NCI-H1105 treated with DMSO at 0.1 percent for 48 hours (cell line): ENCODE measurements at regions not wholly inside any gene's neighbourhood (a gene's known extent, or its start where the extent isn't known, plus 50 kb on each side); places are given as distances from the start of the nearest gene placed in this dataset.
"Not testable (repeated sequence)": the region's sequence is repeated elsewhere in the genome, so short reads cannot be mapped to it uniquely, and the experiment has no call there.

Experiments
- DNase-seq: peaks from one replicate; lab custom pipeline; 2025; lab: John Stamatoyannopoulos, UW

DNA sequence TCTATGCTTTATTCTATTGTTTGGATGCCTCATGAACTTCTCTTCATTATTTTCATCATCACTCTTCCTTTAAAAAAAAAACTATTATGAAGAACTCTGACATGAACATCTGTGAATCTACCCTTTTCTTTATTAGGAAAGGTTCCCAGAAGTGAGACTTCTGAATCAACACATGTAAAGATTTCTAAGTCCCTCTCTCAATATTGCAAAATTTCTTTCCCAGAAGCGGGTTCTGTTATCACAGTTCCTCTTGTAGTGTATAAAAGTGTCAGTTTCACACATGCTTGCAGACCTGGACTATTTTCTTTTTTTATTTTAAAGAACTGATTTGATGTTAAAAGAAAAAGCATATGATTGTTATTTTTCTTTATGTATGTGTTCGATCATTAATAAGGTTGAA, 330.8 kb upstream of the KLF3 start:
- no peak for DNase-seq

DNA sequence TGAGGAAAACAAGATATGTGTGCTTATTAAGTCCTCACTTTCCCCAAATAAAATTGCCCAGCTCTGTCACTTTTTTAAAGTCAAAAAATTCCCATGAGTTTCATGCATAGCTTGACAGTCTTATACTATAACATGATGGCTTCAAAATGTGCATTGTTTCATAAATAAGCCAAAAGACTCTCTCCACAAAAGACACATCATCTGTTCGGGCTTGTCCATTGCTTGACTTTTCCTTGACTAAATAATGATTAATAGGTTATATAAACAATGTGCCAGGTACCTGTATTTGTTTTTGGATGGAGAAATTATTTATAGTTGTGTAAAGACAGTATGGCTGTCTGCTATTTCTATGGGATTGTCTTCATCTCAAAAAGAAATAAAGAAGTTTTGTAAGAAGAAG, 329.2 kb upstream of the KLF3 start:
- peak; percentile 14 for DNase-seq

DNA sequence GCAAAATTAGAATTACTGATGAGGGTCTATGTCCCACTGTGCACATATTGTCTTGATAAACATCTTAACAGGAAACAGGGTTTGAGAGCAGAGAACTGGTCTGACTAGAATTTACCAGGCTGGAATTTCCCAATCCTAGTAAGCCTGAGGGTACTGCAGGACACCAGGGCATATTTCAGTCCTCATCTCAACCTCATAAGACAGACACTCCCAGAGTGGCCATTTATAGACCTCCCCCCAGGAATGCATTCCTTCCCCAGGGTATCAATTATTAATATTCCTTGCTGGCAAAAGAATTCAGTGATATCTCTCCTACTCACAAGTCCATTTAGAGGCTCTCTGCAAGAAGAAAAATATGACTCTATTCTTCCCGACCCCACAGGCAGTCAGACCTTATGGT, 325.1 kb upstream of the KLF3 start:
- not testable (repeated sequence) for DNase-seq

DNA sequence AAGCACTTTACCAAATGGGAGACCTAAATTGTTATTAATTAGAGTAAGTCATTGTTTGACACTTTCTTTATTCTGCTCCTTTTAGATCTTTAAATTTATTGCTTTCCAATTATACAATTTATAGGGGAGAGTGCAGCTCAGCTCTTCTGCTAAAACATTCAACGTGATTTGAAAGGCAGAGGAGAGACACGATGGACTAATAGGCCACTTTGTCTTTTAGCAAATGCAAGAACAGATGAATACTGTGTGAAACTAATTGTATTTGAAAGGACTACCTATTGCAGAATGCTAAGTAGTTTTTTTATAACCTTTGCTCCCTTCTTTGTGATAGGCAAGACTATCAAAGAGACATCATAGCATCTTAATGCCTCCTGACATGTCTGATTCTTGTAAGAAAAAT, 320.4 kb upstream of the KLF3 start:
- DNase-seq: peak; percentile 47

DNA sequence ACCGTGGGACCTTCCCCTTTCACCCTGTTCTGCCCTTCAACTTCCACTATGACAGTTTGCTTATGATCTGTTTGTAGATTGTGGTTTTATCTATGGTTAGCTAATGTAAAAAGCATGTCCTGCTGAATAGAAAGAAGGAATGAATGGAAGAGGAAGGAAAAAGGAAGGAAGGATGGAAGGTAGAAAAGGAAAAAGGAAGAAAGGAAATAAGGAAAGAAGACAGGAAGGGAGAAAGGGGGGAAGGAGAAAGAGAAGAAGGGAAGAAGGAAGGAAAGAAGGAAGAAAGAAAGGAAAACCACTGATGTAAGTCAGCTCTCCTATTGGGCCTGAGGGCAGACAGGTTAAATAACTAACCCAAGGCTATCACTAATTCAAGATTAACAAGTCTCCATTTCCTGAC, 319.1 kb upstream of the KLF3 start:
- DNase-seq: no peak

DNA sequence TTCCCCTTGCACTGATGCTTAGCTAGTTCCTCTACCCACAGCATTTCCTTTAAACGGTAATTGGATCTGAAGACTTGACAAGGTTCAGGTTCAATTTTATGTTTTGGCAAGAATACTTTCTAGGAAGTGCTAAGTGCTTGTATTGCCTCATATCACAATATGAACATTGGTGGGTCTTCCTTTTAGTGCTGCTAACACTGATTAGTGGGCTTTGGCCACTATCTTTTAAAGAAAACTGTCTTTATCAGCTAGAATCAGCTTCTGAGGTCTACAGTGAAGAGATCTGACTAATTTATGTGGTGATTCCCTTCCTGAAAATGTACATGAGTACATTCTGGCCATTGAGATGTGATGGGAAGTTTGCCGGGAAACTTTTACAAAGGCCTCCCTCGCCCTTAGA, 316.7 kb upstream of the KLF3 start:
- no peak for DNase-seq

DNA sequence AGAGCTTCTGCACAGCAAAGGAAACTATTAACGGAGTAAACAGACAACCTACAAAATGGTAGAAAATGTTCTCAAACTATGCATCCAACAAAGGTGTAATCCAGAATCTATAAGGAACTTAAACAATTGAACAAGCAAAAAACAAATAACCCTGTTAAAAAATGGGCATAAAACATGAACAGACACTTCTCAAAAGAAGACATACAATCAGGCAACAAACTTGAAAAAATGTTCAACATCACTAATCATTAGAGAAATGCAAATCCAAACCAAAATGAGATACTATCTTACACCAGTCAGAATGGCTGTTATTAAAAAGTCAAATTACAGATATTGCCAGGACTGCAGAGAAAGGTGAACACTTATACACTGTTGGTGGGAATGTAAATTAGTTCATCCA, 309.6 kb upstream of the KLF3 start:
- no peak for DNase-seq

DNA sequence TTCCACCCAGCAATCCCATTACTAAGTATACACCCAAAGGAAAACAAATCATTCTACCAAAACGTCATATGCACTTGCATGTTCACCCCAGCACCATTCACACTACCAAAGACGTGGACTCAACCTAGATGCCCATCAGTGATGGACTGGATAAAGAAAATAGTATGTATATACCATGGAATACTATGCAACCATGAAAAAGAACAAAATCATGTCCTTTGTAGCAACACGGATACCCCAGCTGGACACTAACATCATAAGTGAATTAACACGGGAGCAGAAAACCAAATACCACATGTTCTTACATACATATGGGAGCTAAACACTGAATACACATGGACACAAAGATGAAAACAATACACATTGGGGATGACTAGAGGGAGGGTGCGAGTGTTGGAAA, 309.1 kb upstream of the KLF3 start:
- no peak for DNase-seq

DNA sequence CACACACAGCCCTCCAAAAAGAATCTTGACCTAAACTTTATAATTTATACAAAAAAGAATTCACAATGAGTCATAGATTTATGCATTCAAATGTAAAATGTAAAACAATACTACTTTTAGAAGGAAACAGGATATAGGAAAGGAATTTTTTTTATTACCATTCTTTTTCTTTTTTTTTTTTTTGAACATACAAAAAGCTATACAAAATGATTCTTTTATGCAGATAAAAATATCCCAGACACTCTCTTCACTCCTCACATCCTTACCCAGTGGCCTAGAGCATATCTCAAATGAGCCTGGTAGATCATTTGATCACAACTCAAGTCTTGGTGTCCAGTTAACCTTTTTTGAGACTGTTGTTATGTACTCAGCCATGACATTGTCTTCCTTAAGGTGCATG, 307.3 kb upstream of the KLF3 start:
- DNase-seq: no peak

DNA sequence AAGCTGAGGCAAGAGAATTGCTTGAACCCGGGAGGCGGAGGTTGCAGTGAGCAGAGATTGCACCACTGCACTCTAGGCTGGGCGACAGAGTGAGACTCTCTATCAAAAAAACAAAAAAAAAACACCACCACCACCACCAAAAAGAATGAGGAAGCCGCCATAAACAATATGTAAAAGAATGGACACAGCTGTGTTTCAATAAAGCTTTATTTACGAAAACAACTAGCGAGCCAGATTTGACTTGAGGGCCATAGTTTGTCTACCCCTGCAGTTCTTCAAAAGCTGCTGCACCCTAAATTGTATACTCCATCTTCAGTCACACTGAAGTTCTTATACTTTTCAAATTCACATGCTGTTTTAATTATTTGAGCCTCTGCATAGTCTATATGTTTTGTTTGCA, 306.5 kb upstream of the KLF3 start:
- DNase-seq: no peak

DNA sequence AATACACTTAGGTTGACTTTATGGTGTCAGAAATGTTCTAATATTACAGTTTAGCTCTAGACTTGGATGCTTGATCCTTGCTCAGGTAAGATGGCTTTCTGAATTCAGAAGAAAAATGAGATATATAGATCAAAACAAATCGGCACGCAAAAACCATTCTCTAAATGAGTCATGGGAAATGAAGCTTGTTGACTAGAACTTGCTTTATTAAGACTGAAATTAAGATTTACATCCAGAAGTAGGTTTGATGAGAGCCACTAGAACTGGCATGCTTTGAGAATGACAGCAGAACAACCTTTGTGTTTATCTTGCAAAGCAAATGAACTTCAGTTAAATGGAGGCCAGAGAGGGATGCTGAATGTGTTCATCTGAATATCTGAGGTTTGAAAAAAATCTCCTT, 304.9 kb upstream of the KLF3 start:
- DNase-seq: no peak

DNA sequence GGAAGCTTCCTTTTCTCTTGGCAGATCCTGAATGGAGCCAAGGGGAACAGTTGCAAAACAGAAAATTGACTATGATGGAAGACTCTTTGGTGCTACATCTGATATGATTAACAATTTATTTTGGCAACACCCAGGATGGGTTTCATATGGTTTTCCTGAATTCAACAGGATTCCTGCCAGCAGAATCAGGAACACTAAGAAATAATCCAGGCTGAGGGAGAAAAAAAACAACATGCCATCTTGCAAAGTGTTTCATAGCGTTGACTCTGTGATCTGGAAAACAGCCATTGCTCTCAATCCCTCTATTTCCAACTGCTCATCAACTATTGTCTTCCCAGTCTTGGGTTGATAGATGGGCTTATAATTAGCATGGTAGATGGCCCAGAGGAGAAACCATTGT, 303.8 kb upstream of the KLF3 start:
- DNase-seq: no peak

DNA sequence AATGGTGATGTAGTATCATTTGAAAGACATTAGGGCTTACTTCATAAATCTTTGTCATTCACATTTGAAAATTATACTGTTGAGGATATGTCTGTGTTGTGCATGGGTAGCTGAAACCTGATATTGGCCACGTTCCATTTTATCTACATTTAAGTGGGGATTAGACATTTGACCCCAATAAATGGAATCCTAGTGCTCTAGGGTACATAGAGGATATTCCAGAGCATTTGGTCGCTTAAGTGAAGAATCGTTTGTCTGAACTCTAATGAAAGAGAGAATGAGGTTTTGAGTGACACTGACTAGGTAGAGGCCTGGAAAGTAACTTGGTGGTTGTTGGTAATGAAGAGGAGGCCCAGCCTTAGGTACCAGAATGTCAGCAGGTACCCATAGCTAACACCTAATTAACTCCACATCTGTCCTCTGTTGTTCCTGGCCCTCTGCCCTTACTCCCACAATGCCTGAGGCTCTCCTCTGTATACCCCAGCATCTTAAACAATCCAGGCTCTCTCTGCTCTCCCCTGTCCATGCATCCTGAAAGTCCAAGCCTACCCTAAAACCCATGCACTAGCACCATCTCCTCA, 299.5 kb upstream of the KLF3 start:
- peak; percentile 16 for DNase-seq

DNA sequence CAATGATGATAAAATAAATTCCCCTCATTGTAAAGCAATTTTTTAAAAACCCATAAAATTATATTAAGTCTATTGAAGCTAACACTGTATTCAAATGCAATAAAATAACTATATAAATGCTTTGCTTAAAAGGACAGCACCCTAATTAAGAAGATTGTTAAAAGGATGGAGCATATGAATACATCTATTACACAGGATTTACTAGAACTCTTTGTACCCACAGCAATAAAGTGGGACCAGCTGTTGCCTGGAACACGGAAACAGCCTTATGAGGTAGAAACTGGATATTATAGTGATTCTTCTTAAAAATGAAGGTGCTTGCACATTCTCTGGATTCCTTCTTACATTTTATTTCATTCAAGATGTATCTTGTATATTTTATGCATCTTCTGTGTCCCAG, 298.7 kb upstream of the KLF3 start:
- DNase-seq: no peak

DNA sequence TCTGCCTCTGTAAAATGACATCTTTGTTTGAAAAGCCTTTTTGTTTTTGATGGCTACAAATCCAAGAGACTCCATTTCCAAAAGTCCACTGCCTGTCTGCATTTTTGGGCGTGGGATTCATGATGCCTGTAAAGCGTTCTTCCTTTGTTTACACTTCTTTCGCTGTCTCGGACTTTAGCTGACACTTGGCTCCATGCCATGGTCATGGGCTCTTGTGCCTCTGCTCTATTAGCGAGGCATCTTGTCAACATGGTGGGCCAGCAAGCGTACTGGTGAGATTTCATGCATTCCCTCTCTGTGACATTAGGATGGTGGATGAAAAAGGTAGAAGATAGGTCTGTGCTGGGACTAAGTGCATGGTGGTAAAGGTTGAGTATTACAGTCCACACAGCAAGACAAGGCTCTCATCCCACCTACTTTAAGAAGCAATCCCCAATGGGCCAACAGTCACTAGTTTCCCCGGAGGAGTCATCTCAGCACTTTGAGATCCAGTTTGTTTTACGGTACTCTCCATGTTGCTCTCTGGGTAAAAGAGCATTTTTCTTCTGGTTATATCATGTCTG, 298.2 kb upstream of the KLF3 start:
- DNase-seq: peak; percentile 61

DNA sequence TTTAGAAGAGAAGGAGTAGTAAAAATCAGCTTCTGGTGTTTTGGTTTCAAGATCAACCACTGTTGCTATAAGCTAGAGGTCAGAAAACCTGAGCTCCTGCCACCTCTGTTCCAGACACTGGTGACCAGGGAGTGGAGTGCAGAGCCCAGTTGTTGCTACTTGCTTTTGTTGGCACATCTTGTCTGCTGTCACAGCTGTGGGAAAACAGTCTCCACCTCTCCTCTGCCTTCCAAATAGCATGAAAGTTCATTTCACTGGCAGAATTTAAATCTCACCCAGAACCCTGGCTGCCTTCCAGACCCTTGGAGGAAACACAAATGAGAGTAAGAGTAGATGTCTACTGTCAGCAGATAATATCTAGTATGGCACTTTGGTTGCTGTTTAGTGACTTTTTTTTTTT, 297.5 kb upstream of the KLF3 start:
- no peak for DNase-seq

DNA sequence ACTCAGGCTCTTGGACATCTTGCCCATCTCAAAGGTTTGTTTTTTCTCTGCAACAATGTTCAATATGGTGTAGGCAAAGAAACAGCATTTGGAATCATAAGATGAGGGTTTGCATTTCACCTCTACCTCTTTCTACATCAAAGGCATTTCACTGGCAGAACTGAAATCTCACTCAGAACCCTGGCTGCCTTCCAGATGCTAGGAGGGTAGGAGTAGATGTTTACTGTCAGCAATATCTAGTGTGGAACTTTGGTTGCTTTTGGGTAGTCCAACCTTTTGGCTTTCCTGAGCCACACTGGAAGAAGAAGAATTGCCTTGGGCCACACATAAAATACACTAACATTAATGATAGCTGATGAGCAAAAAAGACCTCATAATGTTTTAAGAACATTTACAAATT, 297.0 kb upstream of the KLF3 start:
- DNase-seq: no peak

DNA sequence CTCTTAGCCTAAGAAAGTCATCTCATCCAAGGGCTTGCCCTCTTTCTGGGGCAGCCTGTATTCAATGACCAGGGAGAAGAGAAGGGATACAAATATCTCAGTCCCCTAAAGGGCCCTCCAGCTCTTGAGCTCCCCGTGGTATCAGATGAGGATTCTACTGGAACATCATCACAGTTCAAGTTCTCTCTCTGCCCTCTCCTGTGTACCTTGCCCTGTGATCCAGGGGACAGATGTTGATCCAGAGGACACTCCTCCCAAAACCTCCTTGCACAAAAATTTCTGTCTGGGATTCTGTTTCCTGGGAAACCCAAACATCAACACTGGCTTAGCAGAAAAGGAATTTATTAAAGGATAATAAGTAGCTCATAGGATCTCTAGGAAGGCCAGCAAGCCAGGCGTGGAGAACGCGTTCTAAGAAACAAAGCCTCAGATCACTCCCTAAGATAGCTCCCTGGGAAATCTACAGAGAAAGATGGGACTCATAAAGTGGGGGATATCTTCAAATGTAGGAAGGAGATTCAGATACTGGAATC, 296.3 kb upstream of the KLF3 start:
- no peak for DNase-seq

DNA sequence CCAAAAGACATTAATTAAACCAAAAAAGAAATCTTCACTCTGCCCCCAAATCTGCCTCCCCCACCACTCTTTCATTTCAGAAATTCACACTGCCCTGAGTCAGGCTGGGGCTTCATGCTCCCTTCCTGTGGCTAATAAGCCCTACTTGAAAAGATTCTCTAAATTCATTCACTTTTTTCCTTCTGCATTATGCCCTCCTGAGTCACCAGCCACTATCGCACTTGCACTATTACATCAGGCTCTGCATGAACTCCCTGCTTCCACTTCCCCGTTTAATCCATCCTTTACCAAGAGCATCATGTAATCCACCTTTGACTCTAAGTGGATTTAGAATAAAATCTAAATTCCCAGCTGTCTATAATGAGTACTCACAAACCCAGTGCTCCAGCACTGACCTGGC, 295.4 kb upstream of the KLF3 start:
- no peak for DNase-seq

DNA sequence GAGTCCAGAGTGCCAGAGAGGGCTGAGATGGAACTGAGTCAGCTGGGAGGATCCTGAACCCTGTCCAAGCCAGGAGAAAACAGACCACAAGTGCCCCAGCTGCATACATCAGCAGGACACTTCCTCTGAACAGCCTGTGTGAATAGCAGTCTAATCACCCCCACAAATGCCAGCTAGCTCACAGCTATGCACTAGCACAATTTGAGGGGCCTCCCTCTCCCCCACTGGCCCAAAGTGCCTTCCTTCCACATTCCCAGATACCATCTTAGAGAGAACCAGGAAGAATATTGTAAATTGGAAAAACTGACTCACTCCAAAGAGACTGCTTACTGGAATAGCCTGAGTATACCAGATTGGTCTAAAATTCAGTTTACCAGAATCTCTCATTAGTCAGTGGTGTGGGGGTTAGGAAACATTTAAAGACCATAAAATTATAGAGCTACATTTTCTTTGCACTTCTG, 292.6 kb upstream of the KLF3 start:
- no peak for DNase-seq

DNA sequence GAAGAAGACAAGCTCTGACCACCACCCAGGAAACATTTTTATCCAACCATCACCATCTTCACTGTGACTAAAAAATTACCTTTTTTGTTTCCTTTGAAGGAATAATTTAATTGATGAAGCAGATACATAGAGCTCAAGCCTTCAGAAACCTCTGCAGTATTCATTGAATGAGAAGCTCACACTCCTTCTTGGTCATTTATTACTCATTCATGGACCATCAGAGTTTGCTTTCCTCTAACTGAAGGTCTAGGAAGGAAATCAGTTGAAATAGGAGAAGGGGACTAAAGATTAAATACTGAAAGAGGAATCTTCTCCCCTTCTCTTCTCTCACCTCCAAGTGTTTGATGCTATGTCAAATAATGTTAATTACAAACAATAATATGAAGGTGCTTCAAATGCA, 290.6 kb upstream of the KLF3 start:
- DNase-seq: no peak

DNA sequence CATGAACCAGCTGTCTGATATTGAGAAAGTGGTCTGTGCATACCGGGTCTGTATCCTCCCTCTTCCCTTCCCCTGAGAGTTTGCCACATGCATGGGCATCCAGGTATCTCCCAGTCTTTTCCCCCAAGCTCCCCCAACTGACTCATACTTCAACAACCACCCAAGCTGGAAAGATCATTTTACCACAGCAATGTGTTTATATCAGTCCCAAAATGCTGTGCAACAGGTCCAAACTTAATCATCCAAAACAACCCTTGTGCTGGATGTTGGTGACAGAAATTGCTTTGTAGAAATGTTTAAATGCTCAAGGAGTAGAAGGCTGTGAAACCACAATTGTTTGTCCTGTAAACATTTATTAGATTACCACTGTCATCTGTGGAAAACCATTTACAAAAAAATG, 286.8 kb upstream of the KLF3 start:
- DNase-seq: no peak

DNA sequence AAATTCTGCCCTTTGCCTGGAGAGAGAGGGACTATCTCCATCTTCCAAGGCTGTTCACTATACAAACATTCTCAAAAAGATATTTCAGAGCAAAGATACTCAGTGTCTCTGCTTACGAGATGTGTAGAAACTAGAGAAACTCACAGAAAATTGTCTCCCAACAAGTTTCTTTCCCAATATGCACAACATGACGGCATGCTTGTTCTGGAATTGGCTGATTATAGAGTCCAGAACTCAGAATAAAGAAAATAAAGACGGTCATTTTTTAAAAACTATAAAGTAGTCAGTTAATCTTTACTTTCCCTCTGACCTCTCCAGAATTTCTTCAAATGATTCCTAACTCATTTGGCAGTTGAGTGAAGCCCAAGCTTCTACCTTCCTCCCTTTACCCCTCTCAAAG, 285.5 kb upstream of the KLF3 start:
- no peak for DNase-seq

DNA sequence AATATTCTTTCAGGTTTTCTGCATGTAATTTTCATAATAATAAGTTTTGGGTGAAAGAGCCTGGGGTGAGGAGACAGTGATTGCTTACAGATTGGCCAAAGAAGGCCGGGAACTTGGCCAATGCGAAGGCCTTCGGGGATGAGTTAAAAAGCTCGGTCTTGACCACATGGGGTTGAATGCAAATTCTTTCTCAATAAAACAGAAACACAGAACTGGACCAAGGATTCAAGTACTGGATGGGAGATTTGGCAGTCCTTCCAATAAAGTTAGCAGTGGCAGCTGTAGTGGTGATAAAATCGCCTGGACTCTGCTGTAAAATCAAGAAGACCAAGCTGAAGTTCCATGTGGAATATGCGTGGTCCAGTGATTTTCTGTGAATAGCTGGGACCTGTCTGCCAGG, 282.2 kb upstream of the KLF3 start:
- DNase-seq: no peak
